ENCODE measurements at regions not wholly inside any gene's neighbourhood (a gene's known extent, or its start where the extent isn't known, plus 50 kb on each side); places are given as distances from the start of the nearest gene placed in this dataset.

DNA sequence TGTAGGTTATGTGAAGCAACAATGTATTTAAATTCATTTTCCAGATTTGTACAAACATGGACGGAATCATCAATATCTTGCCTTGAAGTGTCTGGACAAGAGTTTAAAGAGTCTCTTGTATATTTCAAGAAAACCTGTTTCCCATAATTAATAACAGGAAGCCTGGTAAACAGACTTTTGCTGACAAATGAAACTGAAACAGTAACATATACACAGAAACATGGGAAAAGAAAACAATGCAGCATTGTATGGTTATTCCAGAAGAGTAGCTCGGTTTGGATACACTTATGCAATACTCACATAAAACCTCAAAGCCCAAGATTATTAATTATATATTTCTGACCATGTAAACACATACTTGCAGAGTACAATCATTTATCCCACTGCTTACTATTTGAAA is 265.5 kb downstream of the PTPRC start:
- DNase-seq: no peak

DNA sequence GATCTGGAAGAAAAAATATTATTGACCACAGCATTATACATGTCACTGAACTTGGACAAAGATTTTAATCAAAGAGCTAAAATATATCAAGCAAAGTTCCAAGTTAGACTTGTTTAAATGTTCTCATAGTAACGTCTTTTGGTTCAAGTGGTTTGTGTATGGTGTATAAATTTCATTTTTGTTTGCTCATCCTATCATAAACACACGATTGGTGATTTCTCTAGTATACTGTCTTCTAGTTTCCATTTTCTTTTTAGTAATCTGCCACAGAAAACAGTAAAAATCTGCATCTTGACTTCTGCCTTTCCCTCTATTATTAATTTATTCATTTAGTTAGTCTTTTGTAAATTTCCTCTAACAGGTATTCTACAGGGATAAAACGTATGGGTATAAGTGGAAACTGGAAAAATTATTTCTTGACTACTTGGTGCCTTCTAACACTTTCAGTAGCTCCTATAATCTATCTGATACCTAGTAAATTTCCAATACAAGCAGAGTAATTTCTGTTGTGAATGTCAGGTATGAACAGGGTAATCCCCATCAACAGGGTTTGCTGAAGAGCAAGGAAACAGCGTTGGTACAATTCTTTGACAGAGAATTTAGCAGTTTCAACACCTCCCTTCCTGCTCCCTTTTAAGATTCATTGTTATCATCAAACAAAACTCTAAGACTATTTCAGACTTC is 268.0 kb downstream of the PTPRC start:
- DNase-seq: no peak

DNA sequence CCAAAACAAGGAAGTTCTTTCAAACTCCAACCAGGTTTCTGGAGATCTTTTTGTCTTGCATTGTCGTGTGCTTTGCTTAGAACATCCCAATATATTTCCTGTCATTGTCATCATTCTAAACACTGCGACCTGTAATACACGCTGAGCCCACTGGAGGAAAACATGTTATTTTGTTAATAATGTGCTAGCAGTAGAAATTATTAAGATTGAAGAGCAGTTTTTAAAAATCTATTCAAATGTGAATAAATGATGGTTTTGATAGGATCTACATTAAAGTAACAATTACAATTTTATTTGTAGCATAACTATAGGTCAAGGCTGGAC is 268.5 kb downstream of the PTPRC start:
- DNase-seq: no peak

- no peak for DNase-seq
Observed at GRCh38 chr1:198908995-198909394, 270.2 kb downstream of the PTPRC start.

DNA sequence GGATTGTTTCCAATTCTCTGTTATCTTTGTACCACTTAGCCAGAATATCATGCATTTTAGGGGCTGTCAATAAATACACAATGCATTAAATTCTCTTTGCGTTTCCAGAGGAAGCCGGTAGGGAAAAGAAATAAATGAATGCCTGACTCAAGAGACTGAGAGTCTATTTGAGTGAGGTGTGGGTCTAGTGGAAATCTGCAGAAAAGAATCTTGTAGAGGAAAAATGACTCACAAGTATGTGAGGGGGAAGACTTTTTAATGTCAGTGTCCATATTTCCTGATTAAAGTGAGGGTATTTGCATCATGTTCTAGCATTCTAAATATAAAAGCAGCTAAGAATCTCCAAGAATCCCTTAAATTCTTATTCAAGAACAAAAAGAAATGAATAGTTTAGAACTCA is 271.1 kb downstream of the PTPRC start:
- DNase-seq: no peak

- no peak for DNase-seq
Observed at GRCh38 chr1:198910816-198911215, 272.0 kb downstream of the PTPRC start.

- no peak for DNase-seq
Observed at GRCh38 chr1:198912046-198912445, 273.2 kb downstream of the PTPRC start.

DNA sequence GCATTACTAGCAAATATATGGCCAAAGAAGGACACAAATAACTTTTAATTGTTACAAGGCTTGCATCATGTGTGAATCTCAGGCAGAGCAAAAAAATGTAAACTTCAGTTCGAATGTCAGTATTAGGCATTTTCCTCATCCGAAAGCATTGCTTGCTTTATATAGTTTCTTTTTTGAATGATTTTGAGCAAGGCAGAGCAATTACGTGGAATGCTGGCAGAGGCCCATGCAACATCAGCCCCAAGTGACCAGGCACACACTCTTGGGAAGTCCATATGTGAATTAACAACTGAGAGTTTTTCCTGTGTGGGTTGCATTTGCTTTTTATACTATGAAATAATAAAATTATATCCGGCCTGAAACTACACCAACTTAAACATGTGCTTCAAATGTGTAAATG is 274.8 kb downstream of the PTPRC start:
- no peak for DNase-seq

GRCh38 chr1:198915327-198916231 is 276.7 kb downstream of the PTPRC start:
- DNase-seq: no peak

GRCh38 chr1:198917226-198917625 is 278.4 kb downstream of the PTPRC start:
- no peak for DNase-seq

DNA sequence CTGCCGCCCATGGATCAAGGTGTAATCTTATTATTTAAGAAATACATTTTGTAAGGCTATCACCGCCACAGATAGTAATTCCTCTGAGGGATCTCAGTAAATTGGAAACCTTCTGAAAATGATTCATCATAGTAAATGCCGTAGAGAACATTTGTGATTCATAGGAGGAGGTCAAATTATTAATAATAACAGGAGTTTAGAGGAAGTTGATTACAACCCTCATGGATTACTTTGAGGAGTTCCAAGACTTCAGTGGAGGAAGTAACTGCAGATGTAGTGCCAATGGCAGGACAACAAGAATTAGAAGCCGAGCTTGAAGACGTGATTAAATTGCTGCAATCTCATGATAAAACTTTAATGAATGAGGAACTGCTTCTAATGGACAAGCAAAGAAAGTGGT is 280.1 kb downstream of the PTPRC start:
- no peak for DNase-seq

DNA sequence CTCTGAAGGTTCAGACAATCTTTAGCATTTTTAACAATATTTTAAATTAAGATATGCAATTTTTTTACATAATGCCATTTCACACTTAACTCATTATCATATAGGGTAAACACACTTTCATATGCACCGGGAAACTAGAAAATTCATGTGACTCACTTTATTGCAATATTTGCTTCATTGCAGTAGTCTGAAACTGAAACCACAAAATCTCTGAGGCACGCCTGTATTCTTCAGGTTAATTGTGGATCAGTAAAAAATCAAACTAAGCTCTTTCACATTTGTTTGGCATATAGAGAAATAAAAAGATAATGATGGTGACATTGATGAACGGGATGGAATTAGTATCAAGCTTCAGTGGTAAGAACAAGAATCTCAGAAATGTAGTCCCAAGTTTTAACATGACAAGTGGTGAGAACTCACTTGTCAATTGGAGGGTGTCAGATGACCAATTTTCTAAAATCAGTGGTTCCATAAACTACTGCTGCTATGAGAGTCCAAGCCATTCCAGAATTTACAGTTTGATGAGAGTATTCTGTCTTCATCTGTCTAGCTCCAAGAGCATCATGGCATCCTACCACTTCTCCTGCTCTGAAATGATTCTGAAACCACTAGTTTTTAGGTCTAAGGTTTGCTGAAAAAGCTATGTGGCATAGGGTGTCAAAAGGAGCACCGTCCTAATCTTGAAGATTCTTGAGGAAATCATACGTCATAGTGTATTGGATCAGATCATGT is 281.0 kb downstream of the PTPRC start:
- no peak for DNase-seq

- DNase-seq: no peak
Observed at GRCh38 chr1:198922638-198923430, 284.0 kb downstream of the PTPRC start.

DNA sequence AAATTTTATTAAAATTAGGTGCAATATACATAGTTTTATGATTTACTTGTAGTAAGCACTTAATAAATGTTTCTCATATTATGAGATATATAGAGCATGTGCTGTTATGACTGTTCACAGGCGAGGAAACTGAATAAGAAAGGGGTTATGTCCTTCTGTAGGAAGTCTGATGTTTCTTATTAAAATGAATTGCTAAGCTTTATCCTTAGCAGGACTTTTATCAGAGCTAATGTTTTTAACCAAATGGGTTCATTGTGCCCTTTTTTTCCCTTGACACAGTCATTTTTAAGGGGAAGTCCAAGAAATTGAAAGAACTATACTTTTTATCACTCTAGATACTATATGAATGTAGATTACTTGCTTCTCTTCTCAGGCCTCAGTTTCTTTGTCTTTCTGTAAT is 285.2 kb downstream of the PTPRC start:
- DNase-seq: no peak

DNA sequence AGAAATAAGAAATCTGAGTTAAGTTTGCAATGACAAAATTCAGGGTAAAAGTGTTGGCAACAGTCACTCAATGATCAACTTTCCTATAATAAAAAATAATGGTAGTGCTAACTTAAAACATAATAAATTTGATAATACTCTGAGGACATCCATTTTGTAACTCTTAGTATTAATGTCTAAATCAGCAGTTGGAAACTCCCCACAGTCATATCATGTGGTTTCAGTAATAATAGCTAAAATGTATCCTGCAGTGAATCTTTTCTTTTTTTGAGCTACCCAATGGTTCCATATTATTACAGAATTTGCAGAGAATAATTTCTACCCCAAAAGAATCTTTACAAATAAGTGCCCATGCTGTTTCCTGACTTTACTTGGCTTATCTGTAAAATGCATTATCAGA is 286.7 kb downstream of the PTPRC start:
- no peak for DNase-seq

DNA sequence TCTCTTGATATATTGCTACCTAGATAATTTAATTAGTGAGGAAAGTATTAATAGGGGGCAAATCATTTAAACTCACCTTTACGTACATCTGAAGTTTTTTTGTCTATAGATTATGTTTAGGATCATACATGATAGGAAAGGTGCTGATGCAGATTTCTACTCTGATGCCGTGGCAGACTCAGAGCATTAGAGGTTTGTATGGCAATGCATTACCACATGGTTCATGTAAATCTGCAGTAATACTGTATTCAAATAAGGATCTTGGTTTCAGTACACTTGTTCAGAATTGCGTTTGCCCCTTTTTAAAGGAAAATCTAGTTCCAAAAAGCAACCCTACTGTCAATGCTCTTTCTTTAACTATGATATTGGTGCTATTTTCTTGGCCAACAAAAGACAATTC is 288.3 kb downstream of the PTPRC start:
- DNase-seq: no peak

GRCh38 chr1:198929111-198929604 is 290.3 kb downstream of the PTPRC start:
- no peak for DNase-seq

DNA sequence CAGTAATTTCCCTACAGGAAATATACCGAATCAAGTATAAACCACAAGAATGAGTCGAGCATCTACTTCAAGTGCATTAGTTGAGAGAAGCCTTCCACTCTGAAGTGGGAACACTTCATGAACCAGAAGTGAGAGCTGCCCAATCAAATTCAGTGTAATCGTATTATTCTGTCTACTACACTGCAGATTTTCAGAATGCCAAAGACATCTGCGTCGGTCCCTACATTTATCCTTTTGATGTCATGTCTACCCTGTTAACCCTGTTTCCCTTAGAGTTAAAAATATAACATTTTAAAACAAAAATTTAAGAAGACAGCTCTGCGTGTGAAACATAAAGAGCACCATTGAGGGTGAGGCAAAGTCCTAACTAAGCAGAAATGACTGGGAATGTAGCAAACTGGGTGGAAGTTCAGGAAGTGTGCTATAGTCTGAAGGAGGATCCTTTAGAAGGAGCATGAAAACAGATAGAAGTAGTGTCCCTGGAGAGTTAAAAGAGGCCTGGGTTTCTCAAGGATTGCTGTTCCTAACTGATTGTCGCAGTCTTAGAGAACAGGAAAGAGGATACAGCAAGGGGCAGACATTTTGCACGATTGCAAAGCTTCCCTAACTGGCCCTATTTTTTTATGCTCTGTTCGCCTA is 291.2 kb downstream of the PTPRC start:
- DNase-seq: peak; percentile 45

GRCh38 chr1:198932351-198932991 is 293.6 kb downstream of the PTPRC start:
- peak; percentile 38 for DNase-seq

GRCh38 chr1:198933515-198934222 is 294.8 kb downstream of the PTPRC start:
- DNase-seq: no peak

DNA sequence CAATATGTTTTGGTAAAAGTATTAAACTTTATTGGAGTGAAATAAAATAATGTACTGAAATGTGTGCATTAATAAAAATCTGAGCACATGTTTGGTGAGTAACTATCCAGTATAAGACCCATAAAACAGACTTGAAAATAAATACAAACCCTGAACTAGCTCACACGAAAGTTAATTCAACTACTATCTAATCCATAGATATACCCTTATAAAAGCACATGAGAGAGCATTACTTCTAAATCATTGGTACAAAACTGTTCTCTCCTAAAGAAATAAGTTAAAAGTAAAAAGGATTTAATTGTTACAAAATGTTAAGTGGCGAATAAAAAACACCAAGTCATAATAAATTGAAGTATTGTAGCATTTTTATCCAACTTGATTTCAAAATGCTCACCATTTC is 295.6 kb downstream of the PTPRC start:
- no peak for DNase-seq
